ENCODE measurements at regions not wholly inside any gene's neighbourhood (a gene's known extent, or its start where the extent isn't known, plus 50 kb on each side); places are given as distances from the start of the nearest gene placed in this dataset.

DNA sequence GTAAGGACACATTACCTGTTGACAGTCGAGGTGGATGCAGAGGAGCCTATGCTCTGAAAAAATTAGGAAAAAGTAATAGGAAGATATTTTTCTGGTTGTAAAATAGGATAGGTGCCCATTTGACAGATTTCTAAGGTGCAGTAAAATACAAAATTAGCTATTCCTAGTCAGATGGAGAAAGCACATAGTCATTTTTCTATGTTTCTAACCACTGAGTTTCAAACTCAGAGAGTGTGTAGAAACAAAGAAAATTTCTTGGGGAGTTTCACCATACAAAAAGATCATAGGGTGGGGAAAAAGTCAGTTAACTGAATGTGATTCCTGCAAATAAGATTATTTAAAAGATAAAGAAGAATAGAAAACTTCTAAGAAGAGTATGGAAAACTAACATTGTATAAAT lies 666.9 kb downstream of the KCNT2 start:
- no peak for TF ChIP-seq EZH2phosphoT487 (IDR thresholded peaks at IDR 0.05; ENCODE audit: borderline replicate concordance, low read length)
- TF ChIP-seq, protein P1, sequence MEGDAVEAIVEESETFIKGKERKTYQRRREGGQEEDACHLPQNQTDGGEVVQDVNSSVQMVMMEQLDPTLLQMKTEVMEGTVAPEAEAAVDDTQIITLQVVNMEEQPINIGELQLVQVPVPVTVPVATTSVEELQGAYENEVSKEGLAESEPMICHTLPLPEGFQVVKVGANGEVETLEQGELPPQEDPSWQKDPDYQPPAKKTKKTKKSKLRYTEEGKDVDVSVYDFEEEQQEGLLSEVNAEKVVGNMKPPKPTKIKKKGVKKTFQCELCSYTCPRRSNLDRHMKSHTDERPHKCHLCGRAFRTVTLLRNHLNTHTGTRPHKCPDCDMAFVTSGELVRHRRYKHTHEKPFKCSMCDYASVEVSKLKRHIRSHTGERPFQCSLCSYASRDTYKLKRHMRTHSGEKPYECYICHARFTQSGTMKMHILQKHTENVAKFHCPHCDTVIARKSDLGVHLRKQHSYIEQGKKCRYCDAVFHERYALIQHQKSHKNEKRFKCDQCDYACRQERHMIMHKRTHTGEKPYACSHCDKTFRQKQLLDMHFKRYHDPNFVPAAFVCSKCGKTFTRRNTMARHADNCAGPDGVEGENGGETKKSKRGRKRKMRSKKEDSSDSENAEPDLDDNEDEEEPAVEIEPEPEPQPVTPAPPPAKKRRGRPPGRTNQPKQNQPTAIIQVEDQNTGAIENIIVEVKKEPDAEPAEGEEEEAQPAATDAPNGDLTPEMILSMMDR (IDR thresholded peaks at IDR 0.05; ENCODE audit: low read depth, low read length, poor library complexity, severe bottlenecking) = no peak
- Histone ChIP-seq H3K4me1 (ENCODE audit: control insufficient read depth, low read length) (no peaks in the 10 kb centered on the region), H3F3A (ENCODE audit: control insufficient read depth, insufficient read depth) (no peaks in the 10 kb centered on the region), H3K4me2 (ENCODE audit: low read length) (no peak overlapping the region), H3K27ac (ENCODE audit: low read depth, low read length) (no peak overlapping the region), H3K27me3 (ENCODE audit: control insufficient read depth, low read length) (no peaks in the 10 kb centered on the region), H4K20me1 (ENCODE audit: control insufficient read depth, insufficient read depth, low read depth, low read length) (no peaks in the 10 kb centered on the region), H3K9me2 (replicated peaks; ENCODE audit: control insufficient read depth, low read length) (no peaks in the 10 kb centered on the region), H3K79me2 (ENCODE audit: control insufficient read depth, low read length) (no peaks in the 10 kb centered on the region), H3K36me3 (ENCODE audit: control insufficient read depth, low read length) (no peaks in the 10 kb centered on the region), H3K9me3 (ENCODE audit: control insufficient read depth, insufficient read depth, low read length) (no peaks in the 10 kb centered on the region), H3K4me3 (ENCODE audit: low read length) (no peak overlapping the region)

DNA sequence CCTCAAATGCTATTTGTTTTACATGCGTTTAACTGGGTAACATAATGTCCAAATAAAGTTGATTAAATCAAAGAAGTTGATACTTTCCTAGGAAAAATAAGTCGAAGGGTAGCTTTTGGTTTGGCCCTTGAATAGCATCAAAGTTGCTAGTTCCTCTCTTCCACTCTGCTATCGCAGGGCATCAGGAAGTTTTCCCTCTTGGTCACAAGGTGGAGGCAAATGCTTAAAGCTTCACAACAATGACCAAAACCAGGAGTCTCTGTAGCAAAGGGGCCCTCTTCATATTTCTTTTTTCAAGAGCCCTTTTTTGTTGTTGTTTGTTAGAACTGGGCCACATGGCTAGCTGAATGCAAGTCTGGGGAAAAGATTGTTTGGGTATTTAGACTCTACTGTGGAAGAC lies 668.4 kb downstream of the KCNT2 start:
- H4K20me1 ChIP-seq (ENCODE audit: control insufficient read depth, insufficient read depth, low read depth, low read length) = no peaks in the 10 kb centered on the region
- TF ChIP-seq, protein P1 (IDR thresholded peaks at IDR 0.05; ENCODE audit: low read depth, low read length, poor library complexity, severe bottlenecking) = no peak
- TF ChIP-seq EZH2phosphoT487 (IDR thresholded peaks at IDR 0.05; ENCODE audit: borderline replicate concordance, low read length) = no peak
- H3K36me3 ChIP-seq (ENCODE audit: control insufficient read depth, low read length) = no peaks in the 10 kb centered on the region
- H3K4me2 ChIP-seq (ENCODE audit: low read length) = no peak overlapping the region
- no peak overlapping the region for H3K27ac ChIP-seq (ENCODE audit: low read depth, low read length)
- no peak overlapping the region for H3K4me3 ChIP-seq (ENCODE audit: low read length)
- no peaks in the 10 kb centered on the region for H3K27me3 ChIP-seq (ENCODE audit: control insufficient read depth, low read length)
- no peaks in the 10 kb centered on the region for H3K79me2 ChIP-seq (ENCODE audit: control insufficient read depth, low read length)
- no peaks in the 10 kb centered on the region for H3K9me2 ChIP-seq (replicated peaks; ENCODE audit: control insufficient read depth, low read length)
- no peaks in the 10 kb centered on the region for H3F3A ChIP-seq (ENCODE audit: control insufficient read depth, insufficient read depth)
- H3K4me1 ChIP-seq (ENCODE audit: control insufficient read depth, low read length) = no peaks in the 10 kb centered on the region
- no peaks in the 10 kb centered on the region for H3K9me3 ChIP-seq (ENCODE audit: control insufficient read depth, insufficient read depth, low read length)

DNA sequence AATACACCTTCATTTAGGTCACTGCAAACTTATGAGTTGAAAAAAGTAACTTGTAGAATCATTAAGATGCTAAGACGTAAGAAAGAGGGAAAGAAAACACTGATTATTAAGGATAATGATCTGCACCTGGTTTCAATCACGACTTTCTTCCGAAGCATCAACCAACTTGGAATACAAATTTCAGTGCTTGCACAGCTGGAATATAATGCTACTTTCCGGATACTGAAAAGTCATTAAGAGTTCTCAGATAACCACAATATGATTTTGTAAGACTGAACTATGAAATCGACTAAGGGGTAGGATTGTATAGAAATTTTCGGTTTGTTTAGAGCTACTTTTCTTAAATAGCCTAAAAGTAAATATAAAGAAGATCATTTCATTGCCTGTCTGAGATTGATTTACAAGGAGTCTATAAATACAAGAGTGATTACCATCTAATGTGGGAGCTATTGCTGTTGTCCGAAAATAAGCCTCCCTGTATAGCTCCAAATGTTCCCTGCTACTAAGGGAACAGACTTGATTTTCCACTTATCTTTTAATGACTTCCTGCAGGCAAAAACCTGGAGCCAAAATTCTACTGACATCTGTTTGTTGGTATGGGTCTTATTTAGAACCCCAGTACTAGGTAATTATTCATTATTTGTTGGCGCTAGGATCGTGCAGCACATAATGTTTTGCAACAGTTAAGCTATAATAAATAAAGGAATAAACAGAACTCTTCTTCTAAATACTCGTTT lies 673.3 kb downstream of the KCNT2 start:
- Histone ChIP-seq H3K9me2 (replicated peaks; ENCODE audit: control insufficient read depth, low read length) (no peaks in the 10 kb centered on the region), H4K20me1 (ENCODE audit: control insufficient read depth, insufficient read depth, low read depth, low read length) (no peaks in the 10 kb centered on the region), H3K27me3 (ENCODE audit: control insufficient read depth, low read length) (no peaks in the 10 kb centered on the region), H3K4me2 (ENCODE audit: low read length) (no peak overlapping the region), H3F3A (ENCODE audit: control insufficient read depth, insufficient read depth) (no peaks in the 10 kb centered on the region), H3K4me1 (ENCODE audit: control insufficient read depth, low read length) (no peaks in the 10 kb centered on the region), H3K79me2 (ENCODE audit: control insufficient read depth, low read length) (no peaks in the 10 kb centered on the region), H3K27ac (ENCODE audit: low read depth, low read length) (no peak overlapping the region), H3K36me3 (ENCODE audit: control insufficient read depth, low read length) (no peaks in the 10 kb centered on the region), H3K9me3 (ENCODE audit: control insufficient read depth, insufficient read depth, low read length) (no peaks in the 10 kb centered on the region), H3K4me3 (ENCODE audit: low read length) (no peak overlapping the region)
- TF ChIP-seq EZH2phosphoT487 (IDR thresholded peaks at IDR 0.05; ENCODE audit: borderline replicate concordance, low read length) = no peak

DNA sequence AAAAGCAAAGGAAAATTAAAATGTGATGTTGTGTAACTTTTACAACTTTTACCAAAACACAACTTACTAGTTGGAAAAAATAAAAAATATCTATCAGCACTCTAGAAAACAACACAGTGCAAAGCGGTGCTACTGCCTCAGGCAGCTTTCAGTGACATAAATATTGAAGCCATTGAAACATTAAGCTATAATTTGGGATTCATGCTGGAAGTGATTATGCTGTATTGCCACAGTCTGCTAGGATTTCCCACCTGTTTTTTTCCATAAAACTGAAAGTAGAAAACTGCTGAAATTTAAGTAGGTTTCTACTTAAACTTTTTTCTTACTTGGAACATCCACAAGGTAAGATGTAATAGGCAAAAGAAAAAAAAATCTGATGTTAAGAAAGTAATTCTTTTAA lies 674.4 kb downstream of the KCNT2 start:
- H3K4me1 ChIP-seq (ENCODE audit: control insufficient read depth, low read length) = no peaks in the 10 kb centered on the region
- no peak overlapping the region for H3K27ac ChIP-seq (ENCODE audit: low read depth, low read length)

More for the DNA sequence above, 674.4 kb downstream of the KCNT2 start:
- Histone ChIP-seq H3K9me3 (ENCODE audit: control insufficient read depth, insufficient read depth, low read length) (no peaks in the 10 kb centered on the region), H3F3A (ENCODE audit: control insufficient read depth, insufficient read depth) (no peaks in the 10 kb centered on the region), H3K4me2 (ENCODE audit: low read length) (no peak overlapping the region), H3K27me3 (ENCODE audit: control insufficient read depth, low read length) (no peaks in the 10 kb centered on the region), H4K20me1 (ENCODE audit: control insufficient read depth, insufficient read depth, low read depth, low read length) (no peaks in the 10 kb centered on the region), H3K36me3 (ENCODE audit: control insufficient read depth, low read length) (no peaks in the 10 kb centered on the region), H3K9me2 (replicated peaks; ENCODE audit: control insufficient read depth, low read length) (no peaks in the 10 kb centered on the region), H3K79me2 (ENCODE audit: control insufficient read depth, low read length) (no peaks in the 10 kb centered on the region), H3K4me3 (ENCODE audit: low read length) (no peak overlapping the region)
- TF ChIP-seq, protein P1 (IDR thresholded peaks at IDR 0.05; ENCODE audit: low read depth, low read length, poor library complexity, severe bottlenecking) = no peak
- no peak for TF ChIP-seq EZH2phosphoT487 (IDR thresholded peaks at IDR 0.05; ENCODE audit: borderline replicate concordance, low read length)
